HepG2 (cell line): ENCODE measurements at regions not wholly inside any gene's neighbourhood (a gene's known extent, or its start where the extent isn't known, plus 50 kb on each side); places are given as distances from the start of the nearest gene placed in this dataset.

Source experiments
- ATAC-seq: fragments of 200-7000 bp; cut with Tn5 transposase; 3 replicates; pipeline ENCODE4 v1.9.1; 2020; ENCODE audit warnings: mild to moderate bottlenecking, moderate library complexity
- BruUV-seq: library from RNA; stranded (reverse); fragments of 400-500 nt; replicated peaks from 2 replicates; lab custom pipeline; 2021; lab: Mats Ljungman, UMichigan
- CTCF ChIA-PET: fragments of 300-600 bp; formaldehyde crosslinking; extraction: SDS; loops from one replicate; lab custom pipeline; 2021; ENCODE audit warnings: low total read pairs, inconsistent platforms, low intra/inter-chr PET ratio; lab: Yijun Ruan, JAX
- POLR2A ChIA-PET: fragments of 350-600 bp; sonication (Branson Sonifier 250); formaldehyde crosslinking; loops from one replicate; lab custom pipeline; 2020; ENCODE audit warnings: antibody characterized with exemption, inconsistent platforms; lab: Yijun Ruan, JAX
- DNase-seq: peaks from one replicate; pipeline ENCODE4 v3.0.0-alpha.2; 2015; ENCODE audit warnings: low spot score
- FAIRE-seq: peaks from 3 replicates; lab custom pipeline; 2011; peaks lifted over from hg19 to GRCh38; lab: Jason Lieb, UNC
- H2AFZ ChIP-seq: one replicate; pipeline ENCODE4 v1.6.1; 2011; ENCODE audit warnings: low read length, inconsistent platforms
- H3K27ac ChIP-seq: fragments of 300-600 bp; 3 replicates; pipeline ENCODE4 v1.8.0; 2011; ENCODE audit warnings: mixed run types, mild to moderate bottlenecking, mixed read lengths, low read length, inconsistent platforms; ENCODE audit not compliant: insufficient read depth; ENCODE audit errors: extremely low read length
- H3K27me3 ChIP-seq, 2 experiments: fragments of 200-600 bp in 1 of 2; 2 replicates in 1 of 2; 3 replicates in 1 of 2; pipeline versions ENCODE4 v1.6.0 to v1.8.0; 2011; ENCODE audit warnings: low read length in 2 of 2, mild to moderate bottlenecking in 2 of 2, moderate library complexity in 2 of 2, inconsistent platforms in 1 of 2; ENCODE audit not compliant: insufficient read depth in 2 of 2, control insufficient read depth in 1 of 2
- H3K36me3 ChIP-seq, 2 experiments: fragments of 200-600 bp in 1 of 2; replicated peaks in 1 of 2; 2 replicates in 1 of 2; 3 replicates in 1 of 2; pipeline versions ENCODE4 v1.5.1 to v1.8.0; 2011; ENCODE audit warnings: low read length in 2 of 2, inconsistent platforms in 1 of 2; ENCODE audit not compliant: insufficient read depth in 2 of 2, control insufficient read depth in 1 of 2
- H3K4me1 ChIP-seq: 2 replicates; pipeline ENCODE4 v1.5.1; 2012; ENCODE audit warnings: low read length, inconsistent platforms; ENCODE audit not compliant: insufficient read depth
- H3K4me2 ChIP-seq: 2 replicates; pipeline ENCODE4 v1.6.0; 2011; ENCODE audit warnings: low read depth, low read length, inconsistent platforms
- H3K4me3 ChIP-seq, 3 experiments: fragments of 200-600 bp in 1 of 3; sonication (generic), shearing (Covaris generic) in 1 of 3; replicated peaks in 1 of 3; 2 replicates each; pipeline ENCODE4 v1.5.1; 2011 to 2016; ENCODE audit warnings: low read length in 3 of 3, inconsistent platforms in 2 of 3, low read depth in 2 of 3, mild to moderate bottlenecking in 2 of 3, control low read depth in 1 of 3, mixed read lengths in 1 of 3; ENCODE audit not compliant: insufficient read depth in 1 of 3
- H3K79me2 ChIP-seq: one replicate; pipeline ENCODE4 v1.6.1; 2011; ENCODE audit warnings: low read length, inconsistent platforms; ENCODE audit not compliant: insufficient read depth
- H3K9ac ChIP-seq: 2 replicates; pipeline ENCODE4 v1.6.0; 2011; ENCODE audit warnings: mild to moderate bottlenecking, low read depth, low read length, inconsistent platforms; ENCODE audit not compliant: insufficient read depth
- H3K9me3 ChIP-seq: 2 replicates; pipeline ENCODE4 v1.5.1; 2012; ENCODE audit warnings: mild to moderate bottlenecking, low read length
- H4K20me1 ChIP-seq: 2 replicates; pipeline ENCODE4 v1.6.0; 2011; ENCODE audit warnings: inconsistent platforms, mild to moderate bottlenecking, low read length, moderate library complexity; ENCODE audit not compliant: insufficient read depth
- ATF5 ChIP-seq: sonication (generic); formaldehyde crosslinking; IDR thresholded peaks from 2 replicates; pipeline ENCODE4 v1.4.0; 2020; ENCODE audit warnings: mild to moderate bottlenecking, low read depth, missing genetic modification reagents
- CAMTA2 ChIP-seq: sonication (generic); formaldehyde crosslinking; IDR thresholded peaks from 2 replicates; pipeline ENCODE4 v1.4.0; 2020; ENCODE audit warnings: mild to moderate bottlenecking, missing genetic modification reagents, borderline replicate concordance
- KDM5A ChIP-seq: fragments of 200-600 bp; sonication (generic); IDR thresholded peaks from 2 replicates; pipeline ENCODE4 v1.7.0; 2018; ENCODE audit warnings: antibody characterized with exemption, mild to moderate bottlenecking, low read length, borderline replicate concordance
- NONO ChIP-seq, 2 experiments: fragments of 450-650 bp in 1 of 2; sonication (generic) in 1 of 2; formaldehyde crosslinking in 1 of 2; IDR thresholded peaks in 1 of 2; conservative IDR thresholded peaks in 1 of 2; 2 replicates each; pipeline versions ENCODE4 v1.6.1 to v1.8.0; 2017 to 2022; ENCODE audit warnings: mild to moderate bottlenecking in 1 of 2, missing genetic modification reagents in 1 of 2, moderate library complexity in 1 of 2
- SMARCE1 ChIP-seq: fragments of 450-650 bp; IDR thresholded peaks from 2 replicates; pipeline ENCODE4 v1.6.1; 2017; ENCODE audit warnings: borderline replicate concordance
- SP1 ChIP-seq, 2 experiments: fragments of 450-650 bp in 1 of 2; sonication (generic) in 1 of 2; formaldehyde crosslinking in 1 of 2; IDR thresholded peaks; 2 replicates each; pipeline versions ENCODE4 v1.4.0 to v1.6.1; 2016 to 2020; ENCODE audit warnings: missing genetic modification reagents in 1 of 2
- ZBTB3 ChIP-seq: sonication (generic); formaldehyde crosslinking; IDR thresholded peaks from 2 replicates; pipeline ENCODE4 v1.4.0; 2020; ENCODE audit warnings: low read depth, mild to moderate bottlenecking, moderate library complexity, missing genetic modification reagents, borderline replicate concordance
- ZBTB4 ChIP-seq: sonication (generic); formaldehyde crosslinking; IDR thresholded peaks from 2 replicates; pipeline ENCODE4 v1.4.0; 2020; ENCODE audit warnings: missing genetic modification reagents, mild to moderate bottlenecking, borderline replicate concordance
- ZKSCAN8 ChIP-seq: IDR thresholded peaks from 2 replicates; pipeline ENCODE4 v1.6.1; 2016; ENCODE audit warnings: borderline replicate concordance, missing genetic modification reagents, missing compliant biosample characterization
- ZNF136 ChIP-seq: sonication (generic); formaldehyde crosslinking; IDR thresholded peaks from 2 replicates; pipeline ENCODE4 v1.8.1; 2022; ENCODE audit warnings: low read depth, mild to moderate bottlenecking, moderate library complexity, missing genetic modification reagents
- ZNF138 ChIP-seq: sonication (generic); formaldehyde crosslinking; IDR thresholded peaks from 2 replicates; pipeline ENCODE4 v1.5.0; 2020; ENCODE audit warnings: mild to moderate bottlenecking, low read depth, missing genetic modification reagents
- ZNF570 ChIP-seq: sonication (generic); formaldehyde crosslinking; IDR thresholded peaks from 2 replicates; pipeline ENCODE4 v1.4.0; 2020; ENCODE audit warnings: mild to moderate bottlenecking, missing genetic modification reagents, borderline replicate concordance
- ZNF878 ChIP-seq: sonication (generic); formaldehyde crosslinking; IDR thresholded peaks from 2 replicates; pipeline ENCODE4 v1.8.1; 2023; ENCODE audit warnings: mild to moderate bottlenecking, missing genetic modification reagents, moderate library complexity
- WGBS: methylation state at CpG from one replicate; pipeline ENCODE4 v1.1.6; 2017; ENCODE audit warnings: low lambda C conversion rate; 5-methylcytosine and 5-hydroxymethylcytosine counted together
- in situ Hi-C: cut with HindIII; loops from 2 replicates; pipeline ENCODE4 v1.10.0; 2017; ENCODE audit warnings: low pct_unique_long_range_greater_than_20kb; ENCODE audit not compliant: extremely low pct_ligation_motif_present
- intact Hi-C: fragments of 100-400 bp; cut with micrococcal nuclease; formaldehyde crosslinking; loops from one replicate; pipeline ENCODE4 v1.10.0; 2022; ENCODE audit not compliant: unreplicated experiment
- TF ChIP-seq, protein P1 (sequence below): sonication (generic); formaldehyde crosslinking; IDR thresholded peaks from 2 replicates; pipeline ENCODE4 v1.8.0; 2022; ENCODE audit warnings: missing genetic modification reagents, mild to moderate bottlenecking, inconsistent platforms, borderline replicate concordance
- TF ChIP-seq, protein P2 (sequence below): sonication (generic); formaldehyde crosslinking; IDR thresholded peaks from 2 replicates; pipeline ENCODE4 v1.4.0; 2020; ENCODE audit warnings: mild to moderate bottlenecking, missing genetic modification reagents
- TF ChIP-seq, protein P3 (sequence below): IDR thresholded peaks from 2 replicates; pipeline ENCODE4 v1.6.1; 2016; ENCODE audit warnings: low read depth

GRCh38 chr16:80200079-80200478 lies 340.7 kb upstream of the DYNLRB2 start:
- H2AFZ ChIP-seq, result no peak overlapping the region
- DNase-seq (no peak), FAIRE-seq (no peak), ATAC-seq (no peak)
- TF ChIP-seq ZNF878 (CRISPR knock-in tag) (no peak), ATF5 (CRISPR knock-in tag) (no peak), CAMTA2 (CRISPR knock-in tag) (no peak), KDM5A (no peak), NONO (IDR thresholded peaks at IDR 0.05) (no peak), NONO (CRISPR knock-in tag; conservative IDR thresholded peaks at IDR 0.05) (no peak), ZBTB4 (CRISPR knock-in tag) (no peak), SMARCE1 (no peak), ZNF136 (no peak), SP1 (IDR thresholded peaks at IDR 0.05) (no peak), SP1 (CRISPR knock-in tag; IDR thresholded peaks at IDR 0.05) (no peak), ZNF138 (no peak), ZKSCAN8 (no peak), ZNF570 (no peak), ZBTB3 (CRISPR knock-in tag) (no peak)
- TF ChIP-seq, protein P1, sequence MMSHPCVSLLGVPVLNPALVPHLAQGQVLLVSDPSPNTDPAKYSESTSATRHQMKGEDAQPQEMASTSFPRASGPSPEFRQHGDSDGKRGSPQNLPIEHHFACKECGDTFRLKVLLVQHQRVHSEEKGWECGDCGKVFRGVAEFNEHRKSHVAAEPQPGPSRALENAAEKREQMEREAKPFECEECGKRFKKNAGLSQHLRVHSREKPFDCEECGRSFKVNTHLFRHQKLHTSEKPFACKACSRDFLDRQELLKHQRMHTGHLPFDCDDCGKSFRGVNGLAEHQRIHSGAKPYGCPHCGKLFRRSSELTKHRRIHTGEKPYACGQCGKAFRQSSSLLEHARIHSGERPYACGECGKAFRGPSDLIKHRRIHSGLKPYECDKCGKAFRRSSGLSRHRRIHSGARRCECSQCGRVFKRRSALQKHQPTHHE (CRISPR knock-in tag), result no peak
- TF ChIP-seq, protein P2, sequence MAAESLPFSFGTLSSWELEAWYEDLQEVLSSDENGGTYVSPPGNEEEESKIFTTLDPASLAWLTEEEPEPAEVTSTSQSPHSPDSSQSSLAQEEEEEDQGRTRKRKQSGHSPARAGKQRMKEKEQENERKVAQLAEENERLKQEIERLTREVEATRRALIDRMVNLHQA (CRISPR knock-in tag), result no peak
- TF ChIP-seq, protein P3, sequence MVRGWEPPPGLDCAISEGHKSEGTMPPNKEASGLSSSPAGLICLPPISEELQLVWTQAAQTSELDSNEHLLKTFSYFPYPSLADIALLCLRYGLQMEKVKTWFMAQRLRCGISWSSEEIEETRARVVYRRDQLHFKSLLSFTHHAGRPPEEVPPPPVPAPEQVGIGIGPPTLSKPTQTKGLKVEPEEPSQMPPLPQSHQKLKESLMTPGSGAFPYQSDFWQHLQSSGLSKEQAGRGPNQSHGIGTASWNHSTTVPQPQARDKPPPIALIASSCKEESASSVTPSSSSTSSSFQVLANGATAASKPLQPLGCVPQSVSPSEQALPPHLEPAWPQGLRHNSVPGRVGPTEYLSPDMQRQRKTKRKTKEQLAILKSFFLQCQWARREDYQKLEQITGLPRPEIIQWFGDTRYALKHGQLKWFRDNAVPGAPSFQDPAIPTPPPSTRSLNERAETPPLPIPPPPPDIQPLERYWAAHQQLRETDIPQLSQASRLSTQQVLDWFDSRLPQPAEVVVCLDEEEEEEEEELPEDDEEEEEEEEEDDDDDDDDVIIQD (CRISPR knock-in tag), result no peak
- ChIA-PET POLR2A (no interaction called here), CTCF (no interaction called here)
- H4K20me1 ChIP-seq, result no peaks in the 10 kb centered on the region
- WGBS, result 59% methylated on average over 3 of the region's 3 CpGs
- no peaks in the 10 kb centered on the region for H3K36me3 ChIP-seq
- no peaks in the 10 kb centered on the region for H3K9me3 ChIP-seq
- in situ Hi-C loops (no loop called here), intact Hi-C loops (no loop called here)
- no peak overlapping the region for H3K4me2 ChIP-seq
- H3K9ac ChIP-seq, result no peak overlapping the region
- H3K79me2 ChIP-seq, result no peaks in the 10 kb centered on the region
- H3K27ac ChIP-seq, result no peak overlapping the region
- peaks cover 18% of the 10 kb centered on the region for H3K4me1 ChIP-seq
- no peaks in the 10 kb centered on the region for H3K27me3 ChIP-seq
- no TSS peak for BruUV-seq
- no peak overlapping the region for H3K4me3 ChIP-seq
